ENCODE measurements at regions not wholly inside any gene's neighbourhood (a gene's known extent, or its start where the extent isn't known, plus 50 kb on each side); places are given as distances from the start of the nearest gene placed in this dataset.
A peak's percentile ranks its signal among the peaks of the same experiment; 100 is the strongest.

- no peaks in the 10 kb centered on the region for H3K27me3 Mint-ChIP-seq
- H3K4me3 Mint-ChIP-seq (ENCODE audit: low read depth), result no peak overlapping the region
- no peak for DNase-seq (ENCODE audit: low spot score, unreplicated experiment)
- peaks cover 20% of the 10 kb centered on the region for H3K9me3 Mint-ChIP-seq (ENCODE audit: low read depth)
- no peak overlapping the region for H3K27ac Mint-ChIP-seq
- no peaks in the 10 kb centered on the region for H3K36me3 Mint-ChIP-seq (ENCODE audit: insufficient read depth)
- peaks cover 20% of the 10 kb centered on the region for H3K4me1 Mint-ChIP-seq (ENCODE audit: low read depth)
- no peak for TF ChIP-seq CTCF (IDR thresholded peaks at IDR 0.05; ENCODE audit: unreplicated experiment)
Observed at GRCh38 chr14:104238424-104239184, 100.2 kb downstream of the KIF26A start.

GRCh38 chr14:104239185-104239775 is 100.9 kb downstream of the KIF26A start:
- H3K27me3 Mint-ChIP-seq, result no peaks in the 10 kb centered on the region
- peak overlapping the region; percentile 82 for H3K27ac Mint-ChIP-seq
- no peaks in the 10 kb centered on the region for H3K36me3 Mint-ChIP-seq (ENCODE audit: insufficient read depth)
- H3K4me1 Mint-ChIP-seq (ENCODE audit: low read depth), result peaks cover 20% of the 10 kb centered on the region
- peak; percentile 7 for DNase-seq (ENCODE audit: low spot score, unreplicated experiment)
- TF ChIP-seq CTCF (IDR thresholded peaks at IDR 0.05; ENCODE audit: unreplicated experiment), result no peak
- H3K9me3 Mint-ChIP-seq (ENCODE audit: low read depth), result peaks cover 15% of the 10 kb centered on the region
- no peak overlapping the region for H3K4me3 Mint-ChIP-seq (ENCODE audit: low read depth)

GRCh38 chr14:104239861-104240301 is 101.5 kb downstream of the KIF26A start:
- peaks cover 15% of the 10 kb centered on the region for H3K9me3 Mint-ChIP-seq (ENCODE audit: low read depth)
- H3K4me1 Mint-ChIP-seq (ENCODE audit: low read depth), result peaks cover 20% of the 10 kb centered on the region
- no peak overlapping the region for H3K4me3 Mint-ChIP-seq (ENCODE audit: low read depth)
- no peak for TF ChIP-seq CTCF (IDR thresholded peaks at IDR 0.05; ENCODE audit: unreplicated experiment)
- DNase-seq (ENCODE audit: low spot score, unreplicated experiment), result peak; percentile 15
- H3K27ac Mint-ChIP-seq, result peak overlapping the region; percentile 80
- no peaks in the 10 kb centered on the region for H3K36me3 Mint-ChIP-seq (ENCODE audit: insufficient read depth)
- H3K27me3 Mint-ChIP-seq, result no peaks in the 10 kb centered on the region

- Mint-ChIP-seq H3K9me3 (ENCODE audit: low read depth) (peaks cover 13% of the 10 kb centered on the region), H3K36me3 (ENCODE audit: insufficient read depth) (no peaks in the 10 kb centered on the region), H3K27me3 (no peaks in the 10 kb centered on the region), H3K27ac (peak overlapping the region; percentile 50), H3K4me3 (ENCODE audit: low read depth) (no peak overlapping the region), H3K4me1 (ENCODE audit: low read depth) (peaks cover 20% of the 10 kb centered on the region)
- DNase-seq (ENCODE audit: low spot score, unreplicated experiment), result peak; percentile 12
- TF ChIP-seq CTCF (IDR thresholded peaks at IDR 0.05; ENCODE audit: unreplicated experiment), result no peak
Observed at GRCh38 chr14:104240434-104241157, 102.2 kb downstream of the KIF26A start.

- peaks cover 3% of the 10 kb centered on the region for H3K9me3 Mint-ChIP-seq (ENCODE audit: low read depth)
- H3K27ac Mint-ChIP-seq, result no peak overlapping the region
- DNase-seq (ENCODE audit: low spot score, unreplicated experiment), result no peak
- TF ChIP-seq CTCF (IDR thresholded peaks at IDR 0.05; ENCODE audit: unreplicated experiment), result no peak
- H3K4me1 Mint-ChIP-seq (ENCODE audit: low read depth), result peaks cover 20% of the 10 kb centered on the region
- H3K4me3 Mint-ChIP-seq (ENCODE audit: low read depth), result no peak overlapping the region
- H3K27me3 Mint-ChIP-seq, result no peaks in the 10 kb centered on the region
- H3K36me3 Mint-ChIP-seq (ENCODE audit: insufficient read depth), result no peaks in the 10 kb centered on the region
Observed at GRCh38 chr14:104243200-104243599, 104.8 kb downstream of the KIF26A start.
